HG03135 (cell line): ENCODE measurements at regions not wholly inside any gene's neighbourhood (a gene's known extent, or its start where the extent isn't known, plus 50 kb on each side); places are given as distances from the start of the nearest gene placed in this dataset.
"Not testable (repeated sequence)": the region's sequence is repeated elsewhere in the genome, so short reads cannot be mapped to it uniquely, and the experiment has no call there.

Experiments
- ATAC-seq: cut with Tn5 transposase; IDR thresholded peaks from one replicate; pipeline ENCODE4 v1.9.1; 2021; ENCODE audit warnings: mild to moderate bottlenecking, moderate library complexity; ENCODE audit not compliant: unreplicated experiment

DNA sequence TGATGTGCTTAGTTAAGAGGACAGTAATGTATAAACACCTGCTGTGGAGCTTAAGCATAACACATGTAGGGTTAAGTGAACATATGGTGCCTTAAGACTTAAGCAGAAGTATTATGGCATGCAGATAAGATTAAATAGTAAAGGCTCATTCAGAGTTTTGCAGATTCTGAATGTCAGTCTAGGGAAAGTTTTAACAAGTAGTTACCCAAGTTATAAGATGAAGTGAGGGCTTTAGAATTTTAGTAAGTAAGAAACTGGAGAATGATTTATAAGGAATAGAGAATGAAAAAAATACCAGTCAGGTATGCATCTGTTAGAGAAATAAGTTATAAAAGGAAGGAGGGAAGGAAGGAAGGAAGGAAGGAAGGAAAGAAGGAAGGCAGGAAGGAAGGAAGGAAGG is 902.1 kb downstream of the TRAM1L1 start:
- no peak for ATAC-seq

DNA sequence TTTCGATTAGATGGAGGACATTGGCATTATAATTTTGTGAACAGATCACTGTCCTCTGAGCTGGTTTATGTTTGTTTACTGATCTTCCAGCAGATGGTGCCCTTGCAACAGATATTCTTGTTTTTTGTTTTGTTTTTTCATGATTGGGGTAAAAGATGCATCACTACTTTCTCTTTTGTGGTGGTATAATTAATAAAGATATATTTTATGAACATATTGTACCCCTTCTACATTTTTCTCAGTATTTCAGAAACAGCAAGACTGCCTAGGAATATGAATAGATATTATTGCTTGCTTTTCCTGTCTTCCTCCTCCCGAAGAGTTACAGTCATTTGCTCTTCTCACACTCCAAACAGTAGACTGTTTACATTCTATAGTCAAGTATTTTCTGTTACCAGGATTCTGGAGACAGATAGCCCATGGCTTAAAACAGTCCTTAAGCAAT is 905.2 kb downstream of the TRAM1L1 start:
- no peak for ATAC-seq

DNA sequence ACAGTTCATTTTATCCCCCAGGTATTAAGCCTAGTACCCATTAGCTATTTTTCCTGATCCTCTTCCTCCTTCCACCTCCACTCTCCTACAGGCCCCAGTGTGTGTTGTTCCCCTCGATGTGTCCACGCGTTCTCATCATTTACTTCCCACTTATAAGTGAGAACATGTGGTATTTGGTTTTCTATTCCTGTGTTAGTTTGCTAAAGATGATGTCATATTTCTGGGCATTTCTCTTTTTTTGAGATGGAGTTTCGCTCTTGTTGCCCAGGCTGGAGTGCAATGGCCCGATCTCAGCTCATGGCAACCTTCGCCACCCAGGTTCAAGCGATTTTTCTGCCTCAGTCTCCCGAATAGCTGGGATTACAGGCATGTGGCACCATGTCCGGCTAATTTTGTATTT is 934.0 kb downstream of the TRAM1L1 start:
- not testable (repeated sequence) for ATAC-seq

GRCh38 chr4:116150152-116150551 is 935.2 kb downstream of the TRAM1L1 start:
- no peak for ATAC-seq

- ATAC-seq = no peak
Observed at GRCh38 chr4:116143198-116143597, 942.2 kb downstream of the TRAM1L1 start.

DNA sequence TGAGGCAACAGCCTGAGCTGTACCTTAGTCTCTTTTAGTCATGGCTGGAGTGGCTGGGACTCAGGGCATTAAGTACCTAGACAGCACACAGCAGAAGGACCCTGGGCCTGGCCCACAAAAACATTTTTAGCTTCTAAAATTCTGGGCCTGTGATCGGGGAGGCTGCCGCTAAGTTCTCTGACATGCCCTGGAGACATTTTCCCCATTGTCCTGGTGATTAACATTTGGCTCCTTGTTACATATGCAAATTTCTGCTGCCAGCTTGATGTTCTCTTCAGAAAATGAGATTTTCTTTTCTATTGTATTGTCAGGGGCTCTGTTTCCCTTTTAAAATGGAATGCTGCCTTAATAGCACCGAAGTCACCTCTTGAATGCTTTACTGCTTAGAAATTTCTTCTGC is 952.4 kb downstream of the TRAM1L1 start:
- ATAC-seq = no peak

GRCh38 chr4:116126794-116127193 is 958.6 kb downstream of the TRAM1L1 start:
- ATAC-seq = no peak

- no peak for ATAC-seq
Observed at GRCh38 chr4:116122124-116122523, 963.3 kb downstream of the TRAM1L1 start.

DNA sequence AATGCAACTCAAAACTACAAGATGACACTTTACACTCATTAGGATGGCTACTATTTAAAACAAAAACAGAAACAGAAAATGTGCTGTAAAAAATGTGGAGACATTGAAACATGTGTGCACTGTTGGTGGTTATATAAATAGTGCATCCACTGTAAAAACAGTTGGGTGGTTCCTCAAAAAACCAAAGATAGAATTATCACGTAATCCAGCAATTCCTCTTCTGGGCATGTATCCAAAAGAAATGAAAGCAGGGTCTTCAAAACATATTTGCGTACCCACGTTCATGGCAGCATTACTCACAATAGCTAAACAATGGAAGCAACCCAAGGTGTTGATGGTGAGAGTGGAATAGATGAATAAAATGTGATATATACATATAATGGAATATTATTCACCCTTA is 967.2 kb downstream of the TRAM1L1 start:
- ATAC-seq = no peak

GRCh38 chr4:116112861-116113260 is 972.5 kb downstream of the TRAM1L1 start:
- not testable (repeated sequence) for ATAC-seq

- ATAC-seq = no peak
Observed at GRCh38 chr4:116110713-116111112, 974.7 kb downstream of the TRAM1L1 start.

GRCh38 chr4:116108606-116109005 is 976.8 kb downstream of the TRAM1L1 start:
- ATAC-seq = no peak

- no peak for ATAC-seq
Observed at GRCh38 chr4:116101321-116101720, 984.1 kb downstream of the TRAM1L1 start.

- ATAC-seq = no peak
Observed at GRCh38 chr4:116099596-116099995, 985.8 kb downstream of the TRAM1L1 start.

- ATAC-seq = not testable (repeated sequence)
Observed at GRCh38 chr4:116097353-116097752, 983.9 kb upstream of the NDST4 start.

- no peak for ATAC-seq
Observed at GRCh38 chr4:116092961-116093360, 979.5 kb upstream of the NDST4 start.

DNA sequence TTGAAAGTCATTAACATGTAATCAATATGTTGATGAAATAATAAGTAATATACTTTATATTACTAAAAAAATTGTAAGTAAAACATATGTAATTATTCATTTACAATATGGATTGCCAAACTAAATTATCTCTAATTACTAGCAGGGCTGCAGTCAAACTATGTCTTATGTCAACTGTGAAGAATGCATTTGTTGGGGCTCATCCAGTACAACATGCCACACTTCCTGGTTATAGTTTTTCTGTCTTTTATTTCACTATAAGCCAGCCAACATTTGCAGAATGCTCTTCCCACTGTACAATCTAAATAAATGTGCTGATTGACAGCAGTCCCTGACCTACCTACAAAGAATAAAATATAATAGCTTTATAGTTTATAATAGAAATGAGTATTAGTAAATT is 975.4 kb upstream of the NDST4 start:
- ATAC-seq = no peak

DNA sequence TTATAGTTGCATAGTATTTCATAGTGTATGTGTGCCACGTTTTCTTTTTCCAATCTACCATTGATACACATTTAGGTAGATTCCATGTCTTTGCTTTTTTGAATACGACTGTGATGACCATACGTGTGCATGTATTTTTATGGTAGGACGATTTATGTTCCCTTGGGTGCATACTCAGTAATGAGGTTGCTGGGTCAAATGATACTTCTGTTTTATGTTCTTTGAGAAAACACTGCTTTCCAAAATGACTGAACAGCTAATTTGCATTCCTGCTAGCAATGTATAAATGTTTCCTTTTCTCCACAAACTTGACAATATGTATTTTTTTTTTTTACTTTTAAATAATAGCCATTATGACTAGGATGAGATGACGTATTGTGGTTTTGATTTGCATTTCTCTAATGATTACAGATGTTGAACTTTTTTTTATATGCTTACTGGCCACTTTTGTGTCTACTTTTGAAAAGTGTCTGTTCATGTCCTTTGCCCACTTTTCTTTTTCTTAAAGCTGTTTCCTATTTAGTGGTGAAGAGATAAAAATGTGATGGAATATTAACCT is 969.5 kb upstream of the NDST4 start:
- ATAC-seq = no peak

DNA sequence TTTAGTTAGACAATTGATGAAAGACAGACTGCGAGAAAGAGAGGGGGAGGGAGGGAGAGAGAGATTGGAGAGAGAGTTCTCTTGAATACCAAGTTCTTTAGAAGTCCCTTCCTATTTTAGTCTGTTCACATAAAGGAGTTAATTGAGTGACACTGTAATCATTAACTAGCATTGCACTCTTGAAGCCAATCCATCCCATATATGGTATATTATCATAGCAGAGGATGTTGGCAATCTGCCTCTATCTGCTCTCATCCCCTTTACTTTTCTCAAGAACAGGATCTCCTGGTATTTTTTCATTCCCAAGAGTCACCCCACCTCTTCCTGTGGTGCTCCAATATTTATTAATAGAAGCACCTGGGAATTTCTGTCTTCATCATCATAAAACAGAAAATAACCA is 959.6 kb upstream of the NDST4 start:
- ATAC-seq = no peak

DNA sequence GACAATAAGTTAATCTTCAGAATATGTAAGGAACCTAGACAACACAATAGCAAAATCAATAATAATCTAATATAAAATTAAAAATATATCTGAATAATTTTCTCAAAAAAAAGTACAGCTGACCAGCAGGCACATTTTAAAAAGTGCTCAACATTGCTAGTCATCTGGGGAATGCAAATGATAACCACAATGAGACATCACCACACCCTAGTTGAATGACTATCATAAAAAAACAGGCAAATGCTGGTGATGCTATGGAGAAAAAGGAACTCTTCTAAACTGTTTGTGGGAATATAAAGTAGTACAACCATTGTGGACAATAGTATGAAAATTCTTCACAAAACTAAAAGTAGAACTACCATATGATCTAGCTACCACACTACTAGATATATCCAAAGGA is 956.9 kb upstream of the NDST4 start:
- no peak for ATAC-seq

DNA sequence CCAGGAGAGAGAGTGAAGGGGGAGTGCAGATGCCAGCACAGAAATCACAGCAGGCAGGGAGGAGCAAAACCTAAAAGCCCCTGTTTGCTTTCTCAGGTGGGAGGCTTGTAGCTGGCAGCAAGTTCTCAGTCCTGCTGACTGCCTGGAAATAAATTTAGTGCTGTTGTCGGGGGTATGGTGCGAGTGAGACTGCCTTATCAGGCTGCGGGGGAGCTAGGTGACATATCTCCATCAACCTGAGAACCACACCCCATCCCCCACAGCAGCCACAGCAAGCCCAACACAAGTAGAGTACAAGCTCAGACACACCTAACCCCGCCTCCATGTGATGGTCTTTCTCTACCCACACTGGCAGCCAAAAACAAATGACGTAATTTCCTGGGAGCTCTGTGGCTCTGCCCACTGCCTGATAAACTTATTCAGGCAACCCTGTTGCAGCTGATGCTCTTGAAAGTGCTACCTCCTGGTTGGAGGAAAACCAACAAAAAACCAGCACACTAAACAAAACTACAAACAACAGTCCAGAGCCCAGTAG is 953.4 kb upstream of the NDST4 start:
- ATAC-seq = no peak

- ATAC-seq = no peak
Observed at GRCh38 chr4:116064331-116064730, 950.9 kb upstream of the NDST4 start.

DNA sequence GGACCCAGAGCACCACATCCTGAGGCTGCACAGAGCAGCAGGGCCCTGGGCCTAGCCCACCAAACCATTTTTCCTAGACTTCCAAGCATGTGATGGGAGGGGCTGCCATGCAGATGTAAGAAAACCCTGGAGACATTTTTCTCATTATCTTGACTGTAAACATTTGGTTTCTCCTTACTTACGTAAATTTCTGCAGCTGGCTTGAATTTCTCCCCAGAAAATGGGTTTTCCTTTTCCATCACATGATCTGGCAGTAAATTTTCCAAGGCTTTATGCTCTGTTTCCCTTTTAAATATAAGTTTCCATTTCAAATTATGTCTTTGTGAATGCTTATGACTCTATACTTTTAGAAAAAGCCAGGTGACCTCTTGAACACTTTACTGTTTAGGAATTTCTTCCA is 945.9 kb upstream of the NDST4 start:
- no peak for ATAC-seq
